ENCODE measurements at regions not wholly inside any gene's neighbourhood (a gene's known extent, or its start where the extent isn't known, plus 50 kb on each side); places are given as distances from the start of the nearest gene placed in this dataset.

GRCh38 chr13:58935689-58936088, 1228.0 kb downstream of the DIAPH3 start:
- WGBS: 89% methylated on average over 5 of the region's 5 CpGs
- no peaks in the 10 kb centered on the region for H3K4me1 ChIP-seq (ENCODE audit: control insufficient read depth in 4 of 4, insufficient read depth in 4 of 4, low read length in 3 of 4)
- TF ChIP-seq REST (IDR thresholded peaks at IDR 0.05) (no peak), HNF4G (IDR thresholded peaks at IDR 0.05) (no peak)
- TF ChIP-seq, protein P1, sequence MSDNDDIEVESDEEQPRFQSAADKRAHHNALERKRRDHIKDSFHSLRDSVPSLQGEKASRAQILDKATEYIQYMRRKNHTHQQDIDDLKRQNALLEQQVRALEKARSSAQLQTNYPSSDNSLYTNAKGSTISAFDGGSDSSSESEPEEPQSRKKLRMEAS (IDR thresholded peaks at IDR 0.05): no peak

GRCh38 chr13:58946274-58946673, 1217.5 kb downstream of the DIAPH3 start:
- Histone ChIP-seq H3K9ac (ENCODE audit: low read depth in 1 of 2, low read length in 2 of 2) (no peak overlapping the region), H3K27ac (ENCODE audit: low read depth in 1 of 2, low read length in 2 of 2) (no peak overlapping the region), H3K4me3 (ENCODE audit: low read depth in 1 of 3, low read length in 3 of 3) (no peak overlapping the region), H3K9me3 (ENCODE audit: control insufficient read depth in 4 of 4, low read length in 3 of 4) (peaks cover 0 to 4% (median 2%) of the 10 kb centered on the region in 4 donors), H3K4me1 (ENCODE audit: control insufficient read depth in 4 of 4, insufficient read depth in 4 of 4, low read length in 3 of 4) (no peaks in the 10 kb centered on the region), H3K36me3 (ENCODE audit: control insufficient read depth in 4 of 4, insufficient read depth in 3 of 4, low read depth in 1 of 4, low read length in 3 of 4) (no peaks in the 10 kb centered on the region), H3K27me3 (ENCODE audit: control insufficient read depth in 4 of 4, insufficient read depth in 4 of 4, low read length in 3 of 4) (no peaks in the 10 kb centered on the region)
- no peak for TF ChIP-seq YY1 (IDR thresholded peaks at IDR 0.05)
- TF ChIP-seq NR2F2 (IDR thresholded peaks at IDR 0.05): no peak
- no peak for TF ChIP-seq FOXA2 (IDR thresholded peaks at IDR 0.05)
- TF ChIP-seq HNF4G (IDR thresholded peaks at IDR 0.05): no peak
- no peak for TF ChIP-seq RXRA (IDR thresholded peaks at IDR 0.05)
- no peak for TF ChIP-seq GABPA (IDR thresholded peaks at IDR 0.05 in 1 of 2, conservative IDR thresholded peaks at IDR 0.05 in 1 of 2)
- TF ChIP-seq TAF1 (conservative IDR thresholded peaks at IDR 0.05): no peak
- no peak for TF ChIP-seq FOXA1 (IDR thresholded peaks at IDR 0.05)
- no peak for TF ChIP-seq CTCF (IDR thresholded peaks at IDR 0.05; ENCODE audit: low read depth, low read length, missing input control)
- TF ChIP-seq HNF4A (conservative IDR thresholded peaks at IDR 0.05): no peak
- no peak for TF ChIP-seq JUND (IDR thresholded peaks at IDR 0.05)
- no peak for TF ChIP-seq EGR1 (IDR thresholded peaks at IDR 0.05; ENCODE audit: low read depth in 2 of 2)
- TF ChIP-seq, protein P1 (IDR thresholded peaks at IDR 0.05): no peak
- TF ChIP-seq RAD21 (IDR thresholded peaks at IDR 0.05): no peak
- WGBS: 90% methylated on average over 1 of the region's 1 CpG
- no peak for DNase-seq (ENCODE audit: low spot score)

More at GRCh38 chr13:58935689-58936088, 1228.0 kb downstream of the DIAPH3 start:
- Histone ChIP-seq H3K36me3 (ENCODE audit: control insufficient read depth in 4 of 4, insufficient read depth in 3 of 4, low read depth in 1 of 4, low read length in 3 of 4) (no peaks in the 10 kb centered on the region), H3K9ac (ENCODE audit: low read depth in 1 of 2, low read length in 2 of 2) (no peak overlapping the region), H3K4me3 (ENCODE audit: low read depth in 1 of 3, low read length in 3 of 3) (no peak overlapping the region), H3K9me3 (ENCODE audit: control insufficient read depth in 4 of 4, low read length in 3 of 4) (no peaks in the 10 kb centered on the region), H3K27ac (ENCODE audit: low read depth in 1 of 2, low read length in 2 of 2) (no peak overlapping the region), H3K27me3 (ENCODE audit: control insufficient read depth in 4 of 4, insufficient read depth in 4 of 4, low read length in 3 of 4) (peaks cover 0 to 2% (median 0%) of the 10 kb centered on the region in 4 donors)
- DNase-seq (ENCODE audit: low spot score): no peak
